GM12873 (cell line): ENCODE measurements at regions not wholly inside any gene's neighbourhood (a gene's known extent, or its start where the extent isn't known, plus 50 kb on each side); places are given as distances from the start of the nearest gene placed in this dataset.

Source experiments
- TF ChIP-seq, protein P1 (sequence below): IDR thresholded peaks from 2 replicates; pipeline ENCODE4 v1.5.1; 2012; ENCODE audit warnings: low read depth, mild to moderate bottlenecking, moderate library complexity, low read length, control low read depth; ENCODE audit not compliant: insufficient read depth; ENCODE audit errors: missing control alignments

DNA sequence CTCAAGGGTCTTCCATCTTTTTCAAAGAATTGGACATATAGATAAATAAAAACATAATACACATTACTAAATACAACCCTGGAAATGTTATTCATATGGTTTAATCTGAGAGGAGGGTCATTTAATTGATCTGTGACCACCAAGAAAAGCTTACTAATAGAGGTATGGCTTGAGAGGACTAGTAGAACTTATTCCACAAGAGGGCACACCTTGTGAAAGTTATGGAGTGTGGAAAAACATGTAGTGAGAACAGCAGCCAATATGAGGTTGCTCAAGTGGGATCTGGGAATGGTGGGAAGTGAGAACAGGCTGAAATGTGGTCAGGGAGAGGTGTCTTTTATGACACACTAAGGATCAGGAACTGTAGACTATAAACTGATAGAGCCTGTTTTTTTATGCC, 973.5 kb upstream of the B3GALT2 start:
- TF ChIP-seq, protein P1, sequence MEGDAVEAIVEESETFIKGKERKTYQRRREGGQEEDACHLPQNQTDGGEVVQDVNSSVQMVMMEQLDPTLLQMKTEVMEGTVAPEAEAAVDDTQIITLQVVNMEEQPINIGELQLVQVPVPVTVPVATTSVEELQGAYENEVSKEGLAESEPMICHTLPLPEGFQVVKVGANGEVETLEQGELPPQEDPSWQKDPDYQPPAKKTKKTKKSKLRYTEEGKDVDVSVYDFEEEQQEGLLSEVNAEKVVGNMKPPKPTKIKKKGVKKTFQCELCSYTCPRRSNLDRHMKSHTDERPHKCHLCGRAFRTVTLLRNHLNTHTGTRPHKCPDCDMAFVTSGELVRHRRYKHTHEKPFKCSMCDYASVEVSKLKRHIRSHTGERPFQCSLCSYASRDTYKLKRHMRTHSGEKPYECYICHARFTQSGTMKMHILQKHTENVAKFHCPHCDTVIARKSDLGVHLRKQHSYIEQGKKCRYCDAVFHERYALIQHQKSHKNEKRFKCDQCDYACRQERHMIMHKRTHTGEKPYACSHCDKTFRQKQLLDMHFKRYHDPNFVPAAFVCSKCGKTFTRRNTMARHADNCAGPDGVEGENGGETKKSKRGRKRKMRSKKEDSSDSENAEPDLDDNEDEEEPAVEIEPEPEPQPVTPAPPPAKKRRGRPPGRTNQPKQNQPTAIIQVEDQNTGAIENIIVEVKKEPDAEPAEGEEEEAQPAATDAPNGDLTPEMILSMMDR, result no peak

DNA sequence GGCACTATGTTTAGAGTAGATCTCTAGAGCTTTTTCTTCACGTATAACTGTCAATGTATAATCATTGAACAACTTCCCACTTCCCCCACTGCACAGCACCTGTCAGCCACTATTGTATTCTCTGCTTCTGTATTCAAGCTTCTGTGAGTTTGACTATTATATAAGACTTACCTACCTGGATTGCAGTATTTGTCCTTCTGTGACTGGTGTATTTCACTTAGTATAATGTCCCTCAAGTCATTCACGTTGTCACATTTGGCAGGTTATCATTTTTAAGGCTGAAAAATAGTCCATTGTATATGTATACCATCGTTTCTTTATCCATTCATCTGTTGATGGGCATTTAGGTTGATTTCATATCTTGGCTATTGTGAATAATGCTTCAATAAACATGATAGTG, 969.5 kb upstream of the B3GALT2 start:
- TF ChIP-seq, protein P1, result no peak

DNA sequence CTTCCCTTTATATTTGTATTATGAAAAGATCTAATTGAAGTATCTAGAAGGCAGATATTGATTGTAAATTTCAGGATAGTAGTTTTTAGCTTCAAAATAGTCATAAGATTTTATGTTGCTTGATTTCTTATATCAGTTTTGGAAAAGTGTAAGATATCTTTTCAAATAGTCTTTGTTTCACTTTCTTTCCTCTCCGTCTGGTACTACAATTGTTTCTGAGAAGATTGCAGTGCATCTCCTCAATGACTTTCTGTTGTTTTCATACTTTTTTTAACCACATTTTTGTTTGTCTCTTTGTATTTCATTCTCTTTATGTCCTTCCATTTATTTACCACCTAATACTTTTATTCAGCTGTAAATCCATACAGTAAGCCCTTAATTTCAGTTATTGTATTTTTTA, 964.6 kb upstream of the B3GALT2 start:
- TF ChIP-seq, protein P1, result no peak

DNA sequence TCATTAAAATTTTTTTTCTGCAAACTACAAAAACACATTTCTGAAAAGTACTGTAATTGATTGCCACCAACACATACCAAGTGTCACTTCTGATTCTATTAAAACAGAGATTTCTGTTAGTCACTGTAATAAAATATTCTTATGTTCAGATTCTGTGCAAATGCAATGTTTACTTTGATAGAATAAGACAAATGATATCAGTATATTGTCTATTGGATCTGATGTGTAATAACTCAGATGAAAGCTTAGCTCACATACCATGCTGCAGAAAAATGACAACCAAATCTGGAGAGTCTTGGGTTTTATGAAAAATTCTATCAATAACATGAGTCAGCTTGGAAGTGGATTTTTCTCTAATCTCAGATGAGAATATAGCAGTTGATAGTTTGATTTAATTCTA, 963.8 kb upstream of the B3GALT2 start:
- TF ChIP-seq, protein P1, result no peak

DNA sequence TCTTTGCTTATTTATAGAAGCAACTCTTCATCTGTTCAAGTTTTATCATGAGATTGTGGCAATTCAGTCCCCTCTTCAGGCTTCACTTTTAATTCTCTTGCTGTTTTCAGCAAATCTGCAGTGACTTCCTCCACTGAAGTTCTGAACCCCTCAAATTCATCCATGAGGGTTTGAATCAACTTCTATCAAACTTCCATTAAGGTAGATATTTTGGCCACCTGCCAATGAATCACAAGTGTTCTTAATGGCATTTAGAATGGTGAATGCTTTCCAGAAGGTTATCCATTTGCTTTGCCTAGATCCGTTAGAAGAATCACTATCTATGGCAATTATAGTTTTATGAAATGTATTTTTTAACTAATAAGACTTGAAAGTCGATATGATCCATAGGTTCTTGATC, 946.7 kb upstream of the B3GALT2 start:
- TF ChIP-seq, protein P1, result no peak

DNA sequence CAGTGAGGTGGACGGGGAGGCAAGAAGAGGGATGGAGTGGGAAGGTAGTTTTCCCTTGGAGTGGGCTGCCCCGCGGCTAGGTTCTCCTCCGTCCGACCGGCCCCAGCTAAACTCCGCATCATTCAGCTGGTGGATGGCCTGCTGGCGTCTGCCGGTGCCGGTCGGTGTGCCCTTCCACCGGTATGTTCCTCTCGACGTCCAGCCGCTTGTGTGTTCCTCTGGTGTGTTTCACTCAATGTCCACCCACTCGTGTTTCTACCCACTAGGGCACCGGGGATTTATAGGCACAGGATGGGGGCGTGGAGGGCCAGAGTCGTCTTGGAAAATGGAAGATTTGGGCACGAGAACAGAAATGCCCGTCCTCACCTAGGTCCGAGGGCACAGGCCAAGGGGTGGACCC, 931.7 kb upstream of the B3GALT2 start:
- TF ChIP-seq, protein P1, result no peak

DNA sequence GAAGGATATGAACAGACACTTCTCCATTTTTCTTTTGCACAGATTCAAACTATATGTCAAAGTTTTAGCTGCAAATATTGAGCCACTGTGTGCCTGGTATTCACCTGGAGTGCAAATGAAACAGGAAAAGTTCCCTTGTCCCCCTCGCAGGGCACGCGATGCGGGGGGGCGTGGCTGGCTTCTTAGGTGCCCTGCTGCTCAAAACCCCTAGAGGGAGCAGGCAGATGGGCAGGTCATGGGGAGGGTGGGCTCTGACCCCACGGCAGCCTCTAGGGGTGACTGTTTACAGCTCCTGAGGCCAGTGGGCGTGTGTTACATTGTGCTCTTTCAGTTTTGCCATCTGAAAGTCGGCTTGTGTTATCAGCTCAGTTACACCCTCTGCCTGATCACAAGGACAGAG, 931.2 kb upstream of the B3GALT2 start:
- TF ChIP-seq, protein P1, result peak; percentile 21
